NCI-H1417 (cell line): ENCODE measurements at regions not wholly inside any gene's neighbourhood (a gene's known extent, or its start where the extent isn't known, plus 50 kb on each side); places are given as distances from the start of the nearest gene placed in this dataset.

Source experiments
- DNase-seq, 3 experiments: peaks; one replicate each; lab custom pipeline; 2025; lab: John Stamatoyannopoulos, UW

DNA sequence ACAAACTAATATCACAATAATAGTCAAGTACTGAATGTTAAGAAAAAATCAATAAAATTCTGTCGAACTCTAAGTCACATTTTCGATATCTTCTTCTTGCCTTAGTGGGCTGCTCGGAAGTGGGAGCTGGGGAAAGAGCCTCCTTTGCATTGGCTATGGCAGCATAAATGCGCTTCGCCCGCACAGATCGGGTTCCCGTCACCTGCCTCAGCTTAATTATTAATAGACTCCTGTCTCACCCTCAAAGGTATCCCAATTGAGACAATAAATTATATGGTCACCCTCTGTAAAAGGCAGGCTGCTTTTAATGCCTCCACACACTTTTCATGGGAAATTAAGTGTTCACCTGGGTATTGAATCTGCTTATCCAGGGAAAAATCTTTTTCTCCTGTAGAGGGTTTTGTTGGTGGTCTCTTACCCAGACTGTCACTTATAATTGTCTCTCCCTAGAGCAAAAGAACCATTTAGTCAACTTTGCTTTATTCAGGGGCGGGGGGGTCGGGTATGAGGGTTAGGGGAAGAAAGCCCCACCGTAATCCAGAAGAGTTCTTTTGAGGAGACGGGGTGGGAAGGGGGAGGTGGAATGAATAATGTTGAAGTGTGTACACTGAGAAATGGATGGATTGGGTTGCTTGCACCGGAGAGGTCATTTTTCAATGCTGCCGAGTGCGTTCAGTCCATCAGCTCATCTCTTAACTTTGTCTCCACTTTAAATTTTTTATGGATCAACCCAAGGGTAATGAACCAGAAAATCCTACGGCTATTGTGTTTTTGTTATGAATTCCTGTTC lies 682.6 kb upstream of the SGCG start:
- peak in 1 of 3 experiments; percentile 23 for DNase-seq

DNA sequence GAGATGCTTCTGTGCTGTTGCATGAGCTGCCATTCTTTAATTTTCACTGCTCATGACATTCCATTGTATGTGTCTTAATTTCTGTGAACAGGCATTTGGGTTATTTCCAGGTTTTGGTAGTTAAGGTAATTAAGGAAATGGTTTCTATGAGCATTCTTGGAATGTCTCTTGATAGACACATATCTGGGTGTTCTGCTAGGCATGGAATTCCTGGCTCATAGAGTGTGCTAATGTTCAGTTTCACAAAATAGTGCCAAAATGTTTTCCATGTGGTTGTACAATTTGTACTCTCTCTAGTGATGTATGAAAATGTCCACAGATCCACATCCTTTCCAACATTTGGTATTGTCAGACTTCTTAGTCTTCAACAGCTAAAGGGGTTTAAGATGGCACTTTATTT lies 680.9 kb upstream of the SGCG start:
- no peak for DNase-seq

DNA sequence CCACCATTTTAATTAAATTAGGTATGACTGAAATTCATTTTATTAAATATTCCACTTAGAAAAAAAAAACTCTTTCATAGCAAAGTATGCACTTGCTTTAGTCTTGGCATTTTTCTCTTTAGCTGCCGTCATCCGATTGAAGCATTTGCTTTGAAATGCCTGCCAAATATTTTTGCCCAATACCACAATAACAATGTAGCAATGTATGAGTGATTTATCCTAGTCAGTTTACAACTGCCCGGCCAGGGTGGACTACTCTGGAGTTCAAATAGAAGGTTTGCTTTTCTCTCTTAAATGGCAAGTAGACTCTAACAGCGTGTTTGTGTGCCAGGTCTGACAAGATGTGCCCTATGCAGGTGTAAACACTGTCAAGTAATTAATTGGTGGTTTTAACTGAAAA lies 675.3 kb upstream of the SGCG start:
- no peak for DNase-seq

DNA sequence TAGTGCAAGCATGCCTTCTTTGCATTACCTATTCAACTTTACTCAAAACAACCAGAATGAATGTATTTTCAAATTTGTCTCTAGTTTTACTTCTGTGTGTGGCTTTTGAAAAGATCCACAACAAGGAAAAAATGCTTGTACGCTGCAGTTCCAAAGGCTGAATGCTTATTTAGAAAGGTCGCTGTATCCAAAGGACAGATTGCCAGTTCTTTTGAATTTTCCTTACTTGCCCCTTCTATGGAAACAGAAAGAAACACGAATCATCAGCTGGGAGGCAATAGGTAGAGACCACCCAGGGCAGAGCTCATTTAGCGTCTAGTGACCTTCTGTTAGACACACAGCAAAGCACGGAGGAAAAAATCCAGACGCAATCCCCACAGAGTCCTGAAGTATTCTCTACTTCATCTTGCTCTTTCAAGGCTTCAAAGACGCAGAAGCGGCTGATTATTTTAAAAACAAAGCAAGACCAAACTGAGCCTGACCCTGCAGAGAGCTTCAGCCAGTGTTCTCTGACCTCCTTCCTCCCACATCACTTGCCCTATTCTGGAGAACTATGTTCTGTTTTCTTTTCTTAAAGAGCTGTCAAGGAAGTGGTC lies 674.6 kb upstream of the SGCG start:
- DNase-seq: no peak

DNA sequence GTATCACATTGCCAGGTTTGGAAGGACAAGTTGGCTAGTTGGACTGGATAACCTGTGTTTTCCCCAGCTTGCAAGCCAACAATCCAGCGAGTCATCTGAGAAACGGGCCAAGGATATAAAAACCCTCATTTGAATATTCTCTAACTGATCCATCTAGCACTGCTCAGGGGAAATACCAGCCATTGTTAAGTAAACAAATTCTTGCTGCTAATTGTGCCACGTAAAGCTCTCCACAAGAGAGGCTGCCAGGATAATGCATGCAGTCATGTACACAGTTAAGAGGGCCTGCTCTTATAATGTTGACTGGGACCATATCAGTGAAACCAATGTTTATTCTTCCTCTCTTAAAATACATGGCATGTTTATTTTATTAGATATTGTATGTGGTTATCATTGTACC lies 663.2 kb upstream of the SGCG start:
- peak in 1 of 3 experiments; percentile 24 for DNase-seq

DNA sequence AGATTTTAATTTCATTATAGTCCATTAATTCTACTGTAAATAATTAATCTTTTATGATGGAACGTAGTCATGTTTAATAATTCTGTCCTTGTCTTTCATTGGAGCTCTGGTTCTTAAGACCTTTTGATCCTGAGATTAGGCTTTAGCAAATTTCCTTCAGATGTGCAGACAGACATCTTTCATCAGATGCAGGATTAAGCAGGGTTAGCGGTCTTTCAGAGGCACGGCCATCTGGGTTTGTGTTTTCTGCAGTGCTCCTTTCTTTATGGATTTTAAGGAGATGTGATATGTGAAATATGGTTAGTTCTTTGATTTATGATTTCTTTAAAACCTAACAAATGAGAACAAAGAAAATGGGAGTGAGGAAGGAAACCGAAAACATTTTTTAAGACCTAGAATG lies 643.9 kb upstream of the SGCG start:
- no peak for DNase-seq

DNA sequence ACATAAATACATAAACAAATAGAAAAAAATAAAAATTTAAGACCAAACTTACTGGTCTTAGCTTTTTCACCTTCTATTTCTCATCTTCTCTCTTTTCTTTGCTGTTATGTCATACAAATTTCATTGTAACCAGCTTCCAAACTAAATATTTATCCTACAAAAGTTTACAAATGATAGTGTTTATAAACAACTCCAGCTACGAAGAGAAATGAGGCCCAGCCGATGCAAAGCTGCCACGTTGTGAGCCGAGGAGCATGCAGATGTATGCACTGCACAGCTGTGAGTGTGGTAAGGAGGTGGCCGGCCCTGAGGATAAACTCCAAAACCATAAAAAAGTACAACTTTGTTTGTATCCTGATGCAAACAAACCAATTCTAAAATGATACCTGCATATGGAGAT lies 642.4 kb upstream of the SGCG start:
- DNase-seq: no peak

DNA sequence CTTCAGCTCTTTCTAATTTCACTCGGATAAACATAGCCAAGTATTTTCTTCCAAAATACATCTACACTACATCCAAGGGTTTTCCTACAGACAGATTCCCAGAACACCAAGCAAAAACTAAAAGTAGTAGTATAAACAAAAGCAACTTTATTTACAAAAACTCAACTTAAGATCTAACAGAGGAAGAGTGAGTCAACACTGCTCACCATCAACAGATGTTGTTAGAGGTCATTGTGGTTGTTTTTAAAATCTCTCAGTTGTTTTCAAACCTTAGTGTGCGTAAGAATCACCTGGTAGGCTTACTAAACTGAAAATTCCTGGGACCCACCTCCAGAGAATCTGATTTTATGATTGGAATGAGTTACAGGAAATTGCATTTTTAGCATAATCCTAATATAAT lies 631.7 kb upstream of the SGCG start:
- no peak for DNase-seq

DNA sequence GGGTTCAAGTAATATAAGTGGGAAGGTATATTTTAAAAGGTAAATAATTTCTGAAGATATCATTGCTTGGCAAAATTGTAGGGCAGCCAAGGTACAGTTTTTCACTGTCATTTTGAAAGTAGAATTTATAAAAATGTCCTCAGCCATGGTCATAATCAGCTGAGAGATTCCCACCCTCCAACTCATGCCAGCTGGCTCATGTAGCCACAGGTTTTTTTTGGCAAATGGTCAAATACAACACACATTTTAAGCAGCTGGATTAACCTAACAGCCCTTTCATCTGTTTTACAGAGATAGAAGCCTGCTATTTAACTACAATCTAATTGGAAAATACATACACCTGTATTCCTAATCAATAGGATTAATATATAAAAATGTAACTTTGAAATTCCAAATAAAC lies 619.2 kb upstream of the SGCG start:
- DNase-seq: no peak

DNA sequence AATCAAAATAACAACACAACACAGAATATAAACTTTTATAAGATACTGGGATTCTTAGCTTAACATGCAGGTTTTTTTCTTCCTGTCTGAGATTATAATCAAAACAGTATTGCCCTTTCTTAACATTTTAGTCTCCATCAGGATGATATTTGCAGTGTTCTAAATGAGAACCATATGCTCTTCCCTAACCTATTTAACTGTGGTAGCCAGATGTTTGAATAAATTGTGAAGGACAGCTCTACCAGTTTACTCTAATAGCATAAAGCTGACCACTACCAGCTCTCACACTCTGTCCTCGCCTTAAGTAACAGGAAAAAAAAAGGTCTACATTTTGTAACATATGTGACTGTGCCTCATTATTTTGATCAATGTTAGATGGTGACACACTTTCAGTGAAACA lies 618.7 kb upstream of the SGCG start:
- DNase-seq: no peak

DNA sequence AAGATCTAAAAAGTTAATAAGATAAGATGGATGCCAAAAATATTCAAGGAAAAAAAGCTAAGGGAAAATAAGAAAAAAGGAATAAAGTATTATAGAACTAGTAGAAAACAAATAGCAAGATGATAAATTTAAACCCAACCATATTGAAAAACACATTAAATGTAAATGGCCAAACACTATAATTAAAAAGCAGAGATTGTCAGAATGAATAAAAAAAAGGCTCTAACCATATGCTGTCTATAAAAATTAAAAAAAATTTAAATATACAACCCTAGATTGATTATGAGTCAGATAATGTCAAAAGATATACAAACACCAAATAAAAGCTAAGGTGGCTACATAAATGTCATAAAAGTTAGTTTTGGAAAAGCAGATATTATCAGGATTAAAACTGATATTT lies 617.5 kb upstream of the SGCG start:
- no peak for DNase-seq

DNA sequence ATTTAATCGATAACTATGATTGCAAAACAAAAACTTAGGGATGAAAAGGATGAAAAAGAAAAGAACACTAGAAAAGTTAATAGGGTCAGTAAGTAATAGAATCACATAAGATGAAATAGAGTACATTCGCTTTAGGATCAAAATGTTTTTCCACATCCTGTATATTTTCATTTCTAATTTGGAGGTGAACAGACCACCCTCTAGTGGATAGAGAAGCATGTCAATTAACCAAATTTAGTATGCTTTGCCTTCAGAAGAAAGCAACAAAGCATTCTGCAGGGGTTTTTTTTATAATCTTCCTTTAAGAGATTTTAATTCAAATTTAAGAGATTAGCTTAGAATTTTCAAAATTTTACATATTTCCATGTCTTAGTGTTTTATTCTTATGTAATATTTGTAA lies 611.0 kb upstream of the SGCG start:
- no peak for DNase-seq

DNA sequence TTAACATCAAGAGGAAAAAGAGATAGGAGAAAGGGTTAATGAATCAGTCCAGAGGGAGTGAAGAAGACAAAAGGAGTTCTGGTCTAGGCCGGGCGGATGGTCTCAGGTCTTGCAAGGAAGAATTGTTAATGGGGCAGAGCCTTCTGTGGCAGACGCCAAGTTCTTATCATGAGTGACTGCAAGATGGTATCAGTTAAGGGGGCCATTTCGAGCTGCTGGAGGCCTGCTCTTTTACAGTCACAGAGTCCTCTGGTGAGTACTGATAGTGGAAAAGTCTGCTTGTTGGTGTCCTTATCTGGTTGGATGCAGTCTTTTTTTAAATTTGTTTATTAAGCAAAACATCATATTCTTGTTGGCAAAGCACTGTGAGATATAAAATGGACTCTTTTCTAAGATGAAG lies 590.9 kb upstream of the SGCG start:
- DNase-seq: no peak

DNA sequence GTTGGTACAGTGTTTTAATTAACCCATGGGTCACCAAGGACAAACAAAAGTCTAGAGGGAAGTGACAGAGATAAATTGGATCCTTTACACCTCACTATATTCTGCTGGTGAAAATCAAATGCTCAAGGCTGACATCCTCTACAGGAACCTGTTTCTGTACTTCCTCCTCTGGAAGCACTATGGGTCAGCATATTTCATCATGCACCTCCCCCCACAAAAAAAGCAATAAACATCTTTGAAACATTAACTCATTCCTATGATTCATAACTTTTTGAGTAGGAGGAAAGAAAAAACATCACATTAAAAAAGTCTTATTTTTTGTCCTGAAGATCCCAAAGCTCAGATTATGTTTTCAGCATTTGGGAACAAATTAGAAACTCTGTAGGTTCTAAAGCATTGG lies 588.3 kb upstream of the SGCG start:
- no peak for DNase-seq

DNA sequence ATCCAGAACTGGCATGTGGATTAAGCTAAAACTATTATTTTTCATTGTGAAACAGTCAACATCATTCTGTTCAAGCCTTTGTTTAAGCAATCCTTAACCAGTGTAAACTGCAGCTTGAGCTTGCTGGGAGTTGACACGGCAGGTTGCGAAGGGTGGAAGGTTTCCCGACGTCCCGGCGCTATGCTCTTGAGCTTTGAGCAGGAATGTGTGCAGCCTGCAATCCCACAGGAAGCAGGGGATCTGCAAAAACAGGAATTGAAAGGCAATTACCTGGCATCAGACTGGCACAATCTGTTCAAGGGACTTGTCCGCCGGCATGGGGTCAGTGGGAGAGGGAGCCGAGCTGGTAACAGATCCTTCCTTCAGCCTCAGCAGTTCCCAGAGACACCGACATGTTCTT lies 586.7 kb upstream of the SGCG start:
- no peak for DNase-seq

DNA sequence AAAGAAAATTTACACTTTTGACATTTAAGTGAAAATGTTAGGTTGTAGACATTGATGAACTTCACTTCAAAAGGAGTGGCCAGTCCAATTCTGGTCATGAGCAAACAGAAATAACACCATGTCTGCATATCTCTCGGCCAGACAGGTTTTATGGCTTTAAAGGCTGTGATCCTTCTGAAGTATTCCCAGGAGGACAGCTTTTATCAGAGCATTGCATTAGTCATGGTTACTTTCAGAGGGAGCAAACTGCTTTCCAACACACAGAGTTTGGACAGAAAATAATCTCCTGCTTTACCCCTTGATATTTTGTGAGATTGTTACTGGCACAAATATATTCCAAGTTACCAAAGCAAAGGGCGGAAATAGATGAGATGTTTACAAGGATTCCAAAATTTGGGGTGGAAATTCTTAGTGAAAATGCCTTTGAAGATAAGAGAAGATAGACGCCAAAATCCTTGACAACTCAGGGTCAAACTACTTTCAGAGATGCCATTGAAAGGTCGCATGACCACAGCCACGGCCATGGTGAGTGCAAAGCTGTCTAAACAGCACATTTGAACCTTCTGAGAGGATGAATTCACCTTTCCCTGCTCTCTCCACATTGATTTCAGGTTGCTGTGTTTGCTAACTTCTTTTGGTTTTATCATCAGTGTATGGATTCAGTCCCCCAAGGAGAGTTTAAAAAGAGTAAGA lies 584.5 kb upstream of the SGCG start:
- peak in 1 of 3 experiments; percentile 60 for DNase-seq

DNA sequence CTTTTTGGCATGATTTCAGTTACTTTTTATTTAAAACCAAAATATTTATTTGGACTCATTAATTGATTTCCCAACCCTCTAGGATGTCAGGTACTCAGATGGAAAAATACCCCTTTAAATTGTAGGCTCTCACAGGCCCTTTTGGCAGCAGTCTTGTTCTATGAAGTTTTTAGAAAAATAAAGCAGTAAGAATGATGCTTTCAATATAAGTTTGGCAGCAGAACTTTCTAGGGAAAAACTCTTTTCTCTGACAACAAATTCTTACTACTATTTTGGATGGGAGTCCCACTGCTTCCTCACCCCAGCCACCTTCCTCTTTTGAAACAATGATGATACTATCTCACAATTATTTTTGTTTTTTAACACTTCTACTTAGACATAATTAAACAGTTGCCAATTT lies 581.6 kb upstream of the SGCG start:
- DNase-seq: no peak

DNA sequence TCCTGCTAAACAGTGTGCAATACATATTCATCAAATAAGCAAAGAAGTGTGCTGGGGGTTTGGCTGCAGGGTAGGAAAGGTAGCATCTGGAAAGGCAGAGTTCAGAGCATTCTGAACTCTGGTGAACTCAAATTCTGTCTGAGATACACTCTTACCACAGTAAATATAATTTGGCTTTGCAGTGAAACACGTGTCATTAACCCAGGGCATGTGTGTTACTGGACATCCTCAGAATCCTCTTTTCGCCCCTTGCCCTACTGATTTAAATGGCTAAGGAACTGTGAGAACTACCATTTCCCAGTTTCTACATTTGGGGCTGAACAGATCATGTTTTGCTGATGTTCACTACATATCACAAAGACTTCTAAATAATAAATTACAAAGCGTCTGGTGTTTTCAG lies 562.8 kb upstream of the SGCG start:
- DNase-seq: no peak

DNA sequence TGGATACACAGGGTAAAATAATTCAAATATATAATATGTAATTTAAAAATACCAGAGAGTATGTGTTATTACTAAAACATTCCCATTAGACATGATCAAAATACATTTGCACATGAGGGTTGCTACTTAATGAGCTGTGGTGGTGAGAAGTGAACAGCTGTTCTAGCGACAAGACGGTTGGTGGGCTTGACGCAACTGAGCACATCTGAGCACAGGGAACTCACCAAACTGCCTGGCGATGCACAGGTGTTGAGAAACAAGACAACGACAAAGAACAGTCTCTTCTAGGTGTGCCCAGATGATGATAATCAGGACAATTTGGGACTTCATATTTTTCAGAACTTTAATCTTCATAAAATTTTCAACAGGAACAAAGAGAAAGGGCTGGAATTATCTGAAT lies 555.1 kb upstream of the SGCG start:
- DNase-seq: no peak

DNA sequence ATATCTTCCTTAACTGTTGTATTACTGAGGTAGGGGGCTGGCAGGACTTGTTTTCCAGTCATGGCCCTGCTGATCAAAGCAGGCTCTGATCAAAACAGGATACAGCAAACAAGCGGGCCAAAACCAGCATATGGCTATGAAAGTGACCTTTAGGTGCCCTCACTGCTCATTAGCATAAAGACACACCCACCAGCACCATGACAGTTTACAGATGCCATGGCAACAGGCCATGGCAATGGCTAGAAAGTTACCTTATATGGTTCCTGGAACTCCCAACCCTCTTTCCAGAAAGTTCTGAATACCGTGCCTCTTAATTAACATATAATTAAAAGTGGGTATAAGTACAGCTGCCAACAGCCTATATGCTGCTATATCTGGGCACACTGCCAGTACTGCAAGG lies 551.4 kb upstream of the SGCG start:
- DNase-seq: no peak

DNA sequence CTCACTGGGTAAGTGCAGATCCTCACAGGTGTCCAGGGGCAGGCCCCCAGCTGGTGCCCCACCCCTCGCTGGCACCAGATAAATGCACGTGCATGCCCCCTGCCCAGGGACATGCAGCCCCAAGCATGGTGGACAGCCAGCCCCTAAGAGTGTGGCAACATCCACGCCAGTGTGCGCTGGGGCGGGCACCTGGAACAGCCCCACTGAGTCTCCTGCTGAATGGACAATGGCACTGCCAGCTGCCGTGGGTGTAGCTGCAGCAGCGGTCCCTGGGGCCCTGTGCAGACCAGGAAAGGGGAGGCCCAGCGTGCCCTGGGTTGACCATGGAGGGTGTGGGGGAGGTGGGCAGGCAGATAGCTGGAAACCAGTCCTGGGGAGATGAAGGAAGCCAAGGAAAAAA lies 538.7 kb upstream of the SGCG start:
- no peak for DNase-seq

DNA sequence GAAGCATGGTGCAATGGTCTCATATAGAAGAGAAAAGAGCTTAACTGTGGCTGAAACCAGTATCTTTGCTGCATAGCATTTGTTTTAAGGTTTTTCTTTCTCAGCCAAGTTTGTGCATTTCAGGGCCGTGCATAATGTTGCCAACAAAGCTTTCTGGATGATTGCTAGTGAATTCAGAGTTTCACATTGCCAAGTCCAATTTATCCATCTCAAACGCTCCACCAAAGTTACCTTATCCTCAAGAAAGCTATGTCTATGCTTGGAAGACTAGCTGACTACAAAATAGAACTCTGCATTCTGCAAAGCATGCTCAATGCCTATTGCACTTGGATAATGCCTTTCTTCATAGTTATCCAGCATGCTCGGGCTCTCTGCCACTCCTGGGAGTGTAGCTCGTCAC lies 535.8 kb upstream of the SGCG start:
- DNase-seq: no peak

DNA sequence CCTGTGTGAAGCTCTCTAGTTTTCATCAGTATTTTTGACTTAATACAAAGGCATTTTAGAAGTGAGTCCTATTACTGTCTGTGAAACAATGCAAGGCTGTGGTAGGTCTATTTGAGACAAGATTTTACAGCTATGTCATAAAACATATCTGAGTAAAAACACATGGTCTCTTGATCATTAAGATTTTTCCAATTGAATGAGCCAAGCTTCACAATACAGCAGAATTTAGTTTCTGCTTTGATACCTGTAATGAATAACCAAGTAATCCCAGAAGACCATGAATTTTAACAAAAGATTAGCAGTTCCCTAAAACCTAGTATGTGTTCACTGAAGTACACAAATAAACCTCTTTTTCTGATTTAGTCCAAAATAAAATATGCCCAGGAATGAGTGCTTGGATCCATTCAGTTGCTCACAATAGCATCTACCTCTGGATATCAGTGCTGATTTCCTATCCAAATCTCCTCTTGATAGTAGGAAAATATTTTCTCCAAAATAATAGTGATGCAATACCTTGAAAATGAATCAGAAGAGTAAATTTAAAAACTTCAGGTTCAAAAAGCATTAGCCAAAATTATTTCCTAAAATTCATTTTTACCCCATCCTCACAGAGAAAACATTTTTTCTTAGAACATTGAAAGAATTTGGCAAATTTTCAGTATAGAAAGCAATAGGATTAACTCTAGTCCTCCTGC lies 533.5 kb upstream of the SGCG start:
- DNase-seq: no peak
